ENCODE measurements at regions not wholly inside any gene's neighbourhood (a gene's known extent, or its start where the extent isn't known, plus 50 kb on each side); places are given as distances from the start of the nearest gene placed in this dataset.

DNA sequence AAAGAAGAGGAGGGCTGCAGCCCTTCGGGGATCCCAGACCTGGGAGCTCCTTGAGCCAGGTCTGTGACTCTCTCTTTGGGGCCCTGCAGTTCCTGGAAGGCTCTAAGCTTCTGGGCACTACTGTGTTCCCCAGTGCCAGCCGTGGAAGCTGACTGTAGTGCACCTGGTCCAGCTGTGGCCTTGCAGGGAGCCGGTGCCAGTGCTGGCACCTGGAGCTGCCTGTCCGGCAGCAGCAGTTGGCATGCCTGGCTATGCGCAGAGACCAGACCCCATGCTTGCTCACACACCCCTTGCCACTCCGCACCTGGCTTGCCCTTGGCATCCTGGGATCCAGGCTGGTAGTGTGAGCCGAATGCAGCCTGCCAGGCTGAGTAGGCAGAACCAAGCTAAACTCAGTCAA, 91.0 kb upstream of the PUM3 start:
- no peak overlapping the region for H4K8ac ChIP-seq (ENCODE audit: low read length)
- H2BK15ac ChIP-seq (ENCODE audit: low read depth, poor library complexity, severe bottlenecking), result no peak overlapping the region
- no peak overlapping the region for H3K27ac ChIP-seq (ENCODE audit: low read length, poor library complexity, severe bottlenecking)
- no peak overlapping the region for H2BK5ac ChIP-seq (ENCODE audit: low read depth, low read length, poor library complexity, severe bottlenecking)
- H3K9ac ChIP-seq (ENCODE audit: low read length), result no peak overlapping the region
- no peaks in the 10 kb centered on the region for H3K79me1 ChIP-seq (replicated peaks; ENCODE audit: low read length, poor library complexity, severe bottlenecking)
- no peaks in the 10 kb centered on the region for H3K36me3 ChIP-seq (ENCODE audit: control insufficient read depth in 1 of 2, insufficient read depth in 2 of 2, low read depth in 1 of 2, low read length in 2 of 2)
- DNase-seq, result no peak
- H2AFZ ChIP-seq (ENCODE audit: low read depth, low read length), result no peak overlapping the region
- H3K9me3 ChIP-seq (ENCODE audit: control insufficient read depth, low read length), result no peaks in the 10 kb centered on the region
- no peak overlapping the region for H2BK120ac ChIP-seq (ENCODE audit: low read depth, low read length)
- no peaks in the 10 kb centered on the region for H3K4me1 ChIP-seq (ENCODE audit: control insufficient read depth, insufficient read depth, low read depth, low read length)
- no peak overlapping the region for H2BK12ac ChIP-seq (ENCODE audit: low read length in 2 of 2)
- no peak overlapping the region for H3K23ac ChIP-seq (ENCODE audit: low read length in 2 of 2)
- H3K4me3 ChIP-seq (ENCODE audit: insufficient read depth in 1 of 2, low read depth in 1 of 2, low read length in 2 of 2), result no peak overlapping the region
- no peak overlapping the region for H3K18ac ChIP-seq (ENCODE audit: low read depth in 1 of 2, low read length in 2 of 2)
- no peak overlapping the region for H3K4ac ChIP-seq (ENCODE audit: low read depth in 1 of 2, low read length in 2 of 2)
- WGBS, result 79% methylated on average over 7 of the region's 7 CpGs
- H3K14ac ChIP-seq (ENCODE audit: low read length in 2 of 2), result no peak overlapping the region
- H4K91ac ChIP-seq (ENCODE audit: low read length), result no peak overlapping the region
- H2AK5ac ChIP-seq (ENCODE audit: low read length, severe bottlenecking), result no peak overlapping the region
- peaks cover 7 to 10% of the 10 kb centered on the region in 2 experiments for H3K27me3 ChIP-seq (ENCODE audit: control insufficient read depth in 1 of 2, insufficient read depth in 1 of 2, low read length in 2 of 2)
- H3K4me2 ChIP-seq (ENCODE audit: low read length, poor library complexity, severe bottlenecking), result no peak overlapping the region

DNA sequence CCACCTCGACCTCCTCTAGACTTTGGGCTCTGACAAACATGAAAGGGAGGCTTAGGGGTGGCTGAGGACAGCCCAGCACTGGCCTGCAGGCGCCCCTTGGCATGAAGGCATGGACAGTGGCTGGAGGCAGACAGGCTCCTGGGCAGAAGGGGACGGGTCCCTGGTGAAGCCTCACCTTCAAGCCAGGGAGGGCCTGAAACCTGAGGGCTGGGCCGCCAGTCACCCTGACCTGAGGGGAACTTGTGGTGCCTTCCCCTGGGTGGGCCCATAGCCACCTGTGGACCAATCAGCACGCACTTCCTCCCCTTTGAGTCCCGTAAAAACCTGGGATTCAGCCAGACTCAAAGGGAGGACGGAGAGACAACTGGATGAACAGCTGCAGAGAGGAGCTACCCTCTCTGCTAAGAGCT, 90.4 kb upstream of the PUM3 start:
- H2BK120ac ChIP-seq (ENCODE audit: low read depth, low read length), result no peak overlapping the region
- DNase-seq, result no peak
- no peak overlapping the region for H2BK15ac ChIP-seq (ENCODE audit: low read depth, poor library complexity, severe bottlenecking)
- no peaks in the 10 kb centered on the region for H3K9me3 ChIP-seq (ENCODE audit: control insufficient read depth, low read length)
- no peak overlapping the region for H3K14ac ChIP-seq (ENCODE audit: low read length in 2 of 2)
- H3K23ac ChIP-seq (ENCODE audit: low read length in 2 of 2), result no peak overlapping the region
- no peak overlapping the region for H4K8ac ChIP-seq (ENCODE audit: low read length)
- peak overlapping the region; percentile 48 for H4K91ac ChIP-seq (ENCODE audit: low read length)
- H3K4me3 ChIP-seq (ENCODE audit: insufficient read depth in 1 of 2, low read depth in 1 of 2, low read length in 2 of 2), result no peak overlapping the region
- no peak overlapping the region for H3K4ac ChIP-seq (ENCODE audit: low read depth in 1 of 2, low read length in 2 of 2)
- H3K36me3 ChIP-seq (ENCODE audit: control insufficient read depth in 1 of 2, insufficient read depth in 2 of 2, low read depth in 1 of 2, low read length in 2 of 2), result no peaks in the 10 kb centered on the region
- H2AK5ac ChIP-seq (ENCODE audit: low read length, severe bottlenecking), result no peak overlapping the region
- no peak overlapping the region for H2BK5ac ChIP-seq (ENCODE audit: low read depth, low read length, poor library complexity, severe bottlenecking)
- H2BK12ac ChIP-seq (ENCODE audit: low read length in 2 of 2), result no peak overlapping the region
- 71% methylated on average over 7 of the region's 7 CpGs for WGBS
- no peaks in the 10 kb centered on the region for H3K4me1 ChIP-seq (ENCODE audit: control insufficient read depth, insufficient read depth, low read depth, low read length)
- H3K18ac ChIP-seq (ENCODE audit: low read depth in 1 of 2, low read length in 2 of 2), result no peak overlapping the region
- H3K27me3 ChIP-seq (ENCODE audit: control insufficient read depth in 1 of 2, insufficient read depth in 1 of 2, low read length in 2 of 2), result peaks cover 2 to 13% of the 10 kb centered on the region in 2 experiments
- no peaks in the 10 kb centered on the region for H3K79me1 ChIP-seq (replicated peaks; ENCODE audit: low read length, poor library complexity, severe bottlenecking)
- H3K4me2 ChIP-seq (ENCODE audit: low read length, poor library complexity, severe bottlenecking), result no peak overlapping the region
- H3K9ac ChIP-seq (ENCODE audit: low read length), result no peak overlapping the region
- H2AFZ ChIP-seq (ENCODE audit: low read depth, low read length), result no peak overlapping the region
- no peak overlapping the region for H3K27ac ChIP-seq (ENCODE audit: low read length, poor library complexity, severe bottlenecking)

DNA sequence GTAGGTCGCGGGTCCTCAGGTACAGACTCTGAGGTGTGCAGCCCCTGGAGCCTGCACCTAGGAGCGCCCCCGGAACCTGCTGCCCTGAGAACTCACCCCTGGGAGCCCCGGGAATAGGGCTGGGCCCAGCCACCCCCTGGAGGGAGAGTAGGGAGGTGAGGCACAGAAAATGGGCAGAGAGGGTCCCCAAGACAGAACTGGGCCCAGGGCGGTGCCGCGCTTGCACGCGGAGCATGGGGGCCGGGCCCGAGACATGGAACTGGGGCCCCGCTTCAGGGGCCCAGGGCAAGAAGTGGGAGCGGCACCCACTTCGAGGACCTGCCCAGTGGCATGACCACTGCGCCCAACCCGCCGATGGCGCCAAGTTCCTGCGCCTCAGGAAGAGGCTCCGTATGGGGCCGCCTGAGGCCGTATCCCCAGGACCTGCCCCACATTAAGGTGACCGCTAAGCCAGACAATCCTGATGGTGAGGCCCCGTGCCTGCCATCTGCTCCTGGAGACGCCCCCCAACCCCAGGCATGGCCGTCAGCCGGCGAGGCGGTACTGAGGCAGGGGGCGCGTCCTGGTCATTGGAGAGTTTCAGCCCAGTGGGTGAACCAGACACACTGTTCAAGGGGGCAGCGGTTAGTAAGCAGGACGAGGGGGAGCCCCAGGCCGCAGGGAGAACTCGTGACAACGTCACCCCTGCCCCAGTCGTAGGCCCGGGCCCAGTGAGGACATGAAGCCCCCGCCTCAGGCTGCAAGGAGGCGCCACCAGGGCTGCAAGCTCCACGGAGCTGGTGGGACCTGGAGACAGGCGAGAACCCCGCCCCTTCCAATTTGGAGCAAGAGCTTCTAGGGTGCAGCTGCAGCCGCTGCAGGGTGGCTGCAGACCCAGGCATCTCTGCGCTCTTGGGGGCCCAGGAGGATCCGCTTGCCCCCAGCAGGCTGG, 89.5 kb upstream of the PUM3 start:
- Histone ChIP-seq H3K14ac (ENCODE audit: low read length in 2 of 2) (no peak overlapping the region), H3K27me3 (ENCODE audit: control insufficient read depth in 1 of 2, insufficient read depth in 1 of 2, low read length in 2 of 2) (peaks cover 0 to 18% of the 10 kb centered on the region in 2 experiments), H2BK12ac (ENCODE audit: low read length in 2 of 2) (no peak overlapping the region), H2AK5ac (ENCODE audit: low read length, severe bottlenecking) (no peak overlapping the region), H3K79me1 (replicated peaks; ENCODE audit: low read length, poor library complexity, severe bottlenecking) (no peaks in the 10 kb centered on the region), H2BK120ac (ENCODE audit: low read depth, low read length) (no peak overlapping the region), H2BK15ac (ENCODE audit: low read depth, poor library complexity, severe bottlenecking) (no peak overlapping the region), H3K4ac (ENCODE audit: low read depth in 1 of 2, low read length in 2 of 2) (no peak overlapping the region), H3K23ac (ENCODE audit: low read length in 2 of 2) (no peak overlapping the region), H3K4me3 (ENCODE audit: insufficient read depth in 1 of 2, low read depth in 1 of 2, low read length in 2 of 2) (no peak overlapping the region), H3K18ac (ENCODE audit: low read depth in 1 of 2, low read length in 2 of 2) (no peak overlapping the region), H2AFZ (ENCODE audit: low read depth, low read length) (no peak overlapping the region), H3K9me3 (ENCODE audit: control insufficient read depth, low read length) (no peaks in the 10 kb centered on the region), H3K36me3 (ENCODE audit: control insufficient read depth in 1 of 2, insufficient read depth in 2 of 2, low read depth in 1 of 2, low read length in 2 of 2) (no peaks in the 10 kb centered on the region), H3K27ac (ENCODE audit: low read length, poor library complexity, severe bottlenecking) (no peak overlapping the region), H3K4me1 (ENCODE audit: control insufficient read depth, insufficient read depth, low read depth, low read length) (no peaks in the 10 kb centered on the region), H4K8ac (ENCODE audit: low read length) (no peak overlapping the region), H3K4me2 (ENCODE audit: low read length, poor library complexity, severe bottlenecking) (no peak overlapping the region), H4K91ac (ENCODE audit: low read length) (no peak overlapping the region), H2BK5ac (ENCODE audit: low read depth, low read length, poor library complexity, severe bottlenecking) (no peak overlapping the region), H3K9ac (ENCODE audit: low read length) (no peak overlapping the region)
- DNase-seq, result no peak
- 94% methylated on average over 47 of the region's 47 CpGs for WGBS

DNA sequence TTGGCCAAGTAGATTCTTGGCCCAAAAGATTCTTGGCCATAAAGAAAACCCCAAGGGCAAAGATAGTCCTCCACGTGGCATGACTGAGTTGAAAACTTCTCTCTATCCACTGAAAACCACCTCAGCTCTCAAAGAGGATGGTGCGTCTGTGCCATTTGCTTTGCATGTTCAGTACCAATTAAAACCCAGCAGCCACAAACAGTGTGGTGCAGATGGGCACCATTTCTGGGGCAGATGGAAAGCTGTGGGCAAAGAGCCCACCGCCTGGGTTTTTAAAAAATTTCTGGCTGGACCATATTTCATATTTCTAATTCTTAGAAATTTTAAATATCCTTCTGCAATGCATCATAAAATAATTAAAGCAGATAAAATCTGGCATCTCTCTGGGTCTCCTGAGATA, 84.5 kb upstream of the PUM3 start:
- no peaks in the 10 kb centered on the region for H3K36me3 ChIP-seq (ENCODE audit: control insufficient read depth in 1 of 2, insufficient read depth in 2 of 2, low read depth in 1 of 2, low read length in 2 of 2)
- no peaks in the 10 kb centered on the region for H3K4me1 ChIP-seq (ENCODE audit: control insufficient read depth, insufficient read depth, low read depth, low read length)
- H3K27ac ChIP-seq (ENCODE audit: low read length, poor library complexity, severe bottlenecking), result no peak overlapping the region
- no peak overlapping the region for H2BK12ac ChIP-seq (ENCODE audit: low read length in 2 of 2)
- no peak overlapping the region for H3K9ac ChIP-seq (ENCODE audit: low read length)
- no peak overlapping the region for H2AFZ ChIP-seq (ENCODE audit: low read depth, low read length)
- no peak overlapping the region for H3K4ac ChIP-seq (ENCODE audit: low read depth in 1 of 2, low read length in 2 of 2)
- no peak overlapping the region for H3K18ac ChIP-seq (ENCODE audit: low read depth in 1 of 2, low read length in 2 of 2)
- H2BK5ac ChIP-seq (ENCODE audit: low read depth, low read length, poor library complexity, severe bottlenecking), result no peak overlapping the region
- H3K14ac ChIP-seq (ENCODE audit: low read length in 2 of 2), result no peak overlapping the region
- no peak overlapping the region for H2BK15ac ChIP-seq (ENCODE audit: low read depth, poor library complexity, severe bottlenecking)
- H3K27me3 ChIP-seq (ENCODE audit: control insufficient read depth in 1 of 2, insufficient read depth in 1 of 2, low read length in 2 of 2), result peaks cover 0 to 20% of the 10 kb centered on the region in 2 experiments
- H2BK120ac ChIP-seq (ENCODE audit: low read depth, low read length), result no peak overlapping the region
- H4K91ac ChIP-seq (ENCODE audit: low read length), result no peak overlapping the region
- no peak overlapping the region for H3K4me3 ChIP-seq (ENCODE audit: insufficient read depth in 1 of 2, low read depth in 1 of 2, low read length in 2 of 2)
- no peaks in the 10 kb centered on the region for H3K79me1 ChIP-seq (replicated peaks; ENCODE audit: low read length, poor library complexity, severe bottlenecking)
- DNase-seq, result no peak
- H3K9me3 ChIP-seq (ENCODE audit: control insufficient read depth, low read length), result no peaks in the 10 kb centered on the region
- no peak overlapping the region for H2AK5ac ChIP-seq (ENCODE audit: low read length, severe bottlenecking)
- H4K8ac ChIP-seq (ENCODE audit: low read length), result no peak overlapping the region
- no peak overlapping the region for H3K23ac ChIP-seq (ENCODE audit: low read length in 2 of 2)
- H3K4me2 ChIP-seq (ENCODE audit: low read length, poor library complexity, severe bottlenecking), result no peak overlapping the region
- 73% methylated on average over 2 of the region's 3 CpGs for WGBS
